IMR-90 (cell line): ENCODE measurements at regions not wholly inside any gene's neighbourhood (a gene's known extent, or its start where the extent isn't known, plus 50 kb on each side); places are given as distances from the start of the nearest gene placed in this dataset.

Source experiments
- ATAC-seq: fragments of 200-7000 bp; cut with Tn5 transposase; 2 replicates; pipeline ENCODE4 v1.9.1; 2020; ENCODE audit warnings: low read depth, mild to moderate bottlenecking, moderate library complexity
- BruUV-seq: library from RNA; stranded (reverse); fragments of 400-500 nt; replicated peaks from 2 replicates; lab custom pipeline; 2021; lab: Mats Ljungman, UMichigan
- CTCF ChIA-PET: fragments of 300-600 bp; formaldehyde crosslinking; extraction: SDS; loops from one replicate; lab custom pipeline; 2021; ENCODE audit warnings: antibody characterized with exemption; lab: Yijun Ruan, JAX
- POLR2A ChIA-PET: fragments of 300-600 bp; sonication (Branson Sonifier 250); formaldehyde crosslinking; loops from one replicate; lab custom pipeline; 2022; ENCODE audit warnings: antibody characterized with exemption; ENCODE audit not compliant: unreplicated experiment; lab: Charles Lee
- DNase-seq: peaks from one replicate; pipeline ENCODE4 v3.0.0; 2013
- H2AFZ ChIP-seq: replicated peaks from 2 replicates; pipeline ENCODE3; 2013; ENCODE audit warnings: low read length, mild to moderate bottlenecking; ENCODE audit not compliant: poor library complexity
- H2AK5ac ChIP-seq: 2 replicates; pipeline ENCODE4 v1.6.1; 2013; ENCODE audit warnings: low read depth, low read length, inconsistent platforms
- H2AK9ac ChIP-seq: replicated peaks from 2 replicates; pipeline ENCODE3; 2013; ENCODE audit warnings: mild to moderate bottlenecking, low read depth, low read length, moderate library complexity; ENCODE audit not compliant: poor library complexity
- H2BK120ac ChIP-seq: 2 replicates; pipeline ENCODE4 v1.6.1; 2013; ENCODE audit warnings: low read depth, low read length, inconsistent platforms
- H2BK15ac ChIP-seq: 3 replicates; pipeline ENCODE4 v1.6.1; 2013; ENCODE audit warnings: low read depth, low read length, inconsistent platforms
- H2BK20ac ChIP-seq: 2 replicates; pipeline ENCODE4 v1.6.1; 2013; ENCODE audit warnings: low read depth, mild to moderate bottlenecking, inconsistent platforms, low read length, moderate library complexity
- H2BK5ac ChIP-seq: 2 replicates; pipeline ENCODE4 v1.6.1; 2013; ENCODE audit warnings: mild to moderate bottlenecking, low read depth, low read length, inconsistent platforms; ENCODE audit not compliant: poor library complexity, severe bottlenecking
- H3K14ac ChIP-seq: replicated peaks from 2 replicates; pipeline ENCODE4 v1.6.1; 2013; ENCODE audit warnings: low read depth, low read length, inconsistent platforms
- H3K18ac ChIP-seq: 2 replicates; pipeline ENCODE4 v1.6.1; 2013; ENCODE audit warnings: low read depth, low read length, control low read depth
- H3K23ac ChIP-seq: 2 replicates; pipeline ENCODE4 v1.6.1; 2013; ENCODE audit warnings: low read depth, low read length, inconsistent platforms
- H3K27ac ChIP-seq: 2 replicates; pipeline ENCODE4 v1.5.1; 2013; ENCODE audit warnings: mild to moderate bottlenecking, control low read depth, low read length; ENCODE audit not compliant: insufficient read depth
- H3K27me3 ChIP-seq: 2 replicates; pipeline ENCODE4 v1.6.1; 2013; ENCODE audit warnings: low read length; ENCODE audit not compliant: control insufficient read depth, insufficient read depth
- H3K36me3 ChIP-seq: 2 replicates; pipeline ENCODE4 v1.6.1; 2013; ENCODE audit warnings: low read length, mixed read lengths; ENCODE audit not compliant: control insufficient read depth, insufficient read depth
- H3K4ac ChIP-seq: 2 replicates; pipeline ENCODE4 v1.6.1; 2013; ENCODE audit warnings: low read depth, low read length, inconsistent platforms
- H3K4me1 ChIP-seq: 2 replicates; pipeline ENCODE4 v1.6.1; 2013; ENCODE audit warnings: low read length, mixed read lengths; ENCODE audit not compliant: control insufficient read depth, insufficient read depth
- H3K4me2 ChIP-seq: 2 replicates; pipeline ENCODE4 v1.6.1; 2013; ENCODE audit warnings: low read depth, mild to moderate bottlenecking, control low read depth, low read length, moderate library complexity
- H3K4me3 ChIP-seq: 2 replicates; pipeline ENCODE4 v1.5.1; 2013; ENCODE audit warnings: low read depth, mild to moderate bottlenecking, control low read depth, low read length, moderate library complexity; ENCODE audit not compliant: insufficient read depth
- H3K56ac ChIP-seq: 2 replicates; pipeline ENCODE4 v1.6.1; 2013; ENCODE audit warnings: low read length, inconsistent platforms; ENCODE audit not compliant: insufficient read depth; ENCODE audit errors: extremely low read depth
- H3K79me1 ChIP-seq, 2 experiments: 2 replicates each; pipeline ENCODE4 v1.6.1; 2013; ENCODE audit warnings: low read length in 2 of 2, inconsistent platforms in 1 of 2, low read depth in 1 of 2
- H3K9ac ChIP-seq: 2 replicates; pipeline ENCODE4 v1.6.1; 2013; ENCODE audit warnings: low read depth, low read length, control low read depth
- H3K9me1 ChIP-seq: 2 replicates; pipeline ENCODE4 v1.6.1; 2013; ENCODE audit warnings: low read length, inconsistent platforms; ENCODE audit not compliant: insufficient read depth
- H3K9me3 ChIP-seq: 2 replicates; pipeline ENCODE4 v1.6.1; 2013; ENCODE audit warnings: low read length; ENCODE audit not compliant: control insufficient read depth, insufficient read depth
- H4K20me1 ChIP-seq: 2 replicates; pipeline ENCODE4 v1.6.1; 2013; ENCODE audit warnings: low read length, inconsistent platforms; ENCODE audit not compliant: insufficient read depth
- H4K5ac ChIP-seq: 2 replicates; pipeline ENCODE4 v1.6.1; 2013; ENCODE audit warnings: mild to moderate bottlenecking, low read depth, low read length, control low read depth
- H4K8ac ChIP-seq, 2 experiments: 2 replicates each; pipeline ENCODE4 v1.6.1; 2013; ENCODE audit warnings: low read depth in 2 of 2, low read length in 2 of 2, control low read depth in 1 of 2, inconsistent platforms in 1 of 2
- H4K91ac ChIP-seq: 2 replicates; pipeline ENCODE4 v1.6.1; 2013; ENCODE audit warnings: low read depth, low read length, inconsistent platforms; ENCODE audit not compliant: insufficient read depth
- BHLHE40 ChIP-seq: fragments of 150-350 bp; IDR thresholded peaks from 2 replicates; pipeline ENCODE4 v1.6.1; 2016; ENCODE audit warnings: mild to moderate bottlenecking, low read depth, low read length
- CEBPB ChIP-seq: IDR thresholded peaks from 2 replicates; pipeline ENCODE4 v1.6.1; 2012; ENCODE audit warnings: low read depth, low read length, improper control_type of control experiment
- CHD1 ChIP-seq: IDR thresholded peaks from 2 replicates; pipeline ENCODE4 v1.6.1; 2012; ENCODE audit warnings: low read depth, low read length, improper control_type of control experiment
- FOS ChIP-seq: fragments of 150-350 bp; IDR thresholded peaks from 2 replicates; pipeline ENCODE4 v1.6.1; 2016; ENCODE audit warnings: low read depth, low read length
- MAFK ChIP-seq: IDR thresholded peaks from 2 replicates; pipeline ENCODE4 v1.6.1; 2012; ENCODE audit warnings: low read depth, low read length, improper control_type of control experiment
- MAZ ChIP-seq: IDR thresholded peaks from 2 replicates; pipeline ENCODE4 v1.6.1; 2012; ENCODE audit warnings: low read depth, mild to moderate bottlenecking, low read length, improper control_type of control experiment, moderate library complexity, borderline replicate concordance
- MXI1 ChIP-seq: IDR thresholded peaks from 2 replicates; pipeline ENCODE4 v1.6.1; 2012; ENCODE audit warnings: low read depth, mild to moderate bottlenecking, low read length, moderate library complexity, borderline replicate concordance
- NFE2L2 ChIP-seq: fragments of 150-350 bp; IDR thresholded peaks from 2 replicates; pipeline ENCODE4 v1.6.1; 2016; ENCODE audit warnings: low read depth, mild to moderate bottlenecking, low read length
- POLR2A ChIP-seq: IDR thresholded peaks from 2 replicates; pipeline ENCODE4 v1.6.1; 2012; ENCODE audit warnings: mild to moderate bottlenecking, low read depth, low read length
- RAD21 ChIP-seq: IDR thresholded peaks from 2 replicates; pipeline ENCODE4 v1.6.1; 2012; ENCODE audit warnings: low read length, improper control_type of control experiment
- RCOR1 ChIP-seq: IDR thresholded peaks from 2 replicates; pipeline ENCODE4 v1.6.1; 2012; ENCODE audit warnings: mild to moderate bottlenecking, low read length, improper control_type of control experiment; ENCODE audit not compliant: insufficient replicate concordance
- RFX5 ChIP-seq: IDR thresholded peaks from 2 replicates; pipeline ENCODE4 v1.8.0; 2012; ENCODE audit warnings: low read depth, mild to moderate bottlenecking, low read length, moderate library complexity
- SMC3 ChIP-seq: fragments of 150-350 bp; IDR thresholded peaks from 2 replicates; pipeline ENCODE4 v1.6.1; 2016; ENCODE audit warnings: low read depth, mild to moderate bottlenecking, antibody characterized with exemption, low read length, moderate library complexity
- USF2 ChIP-seq: fragments of 150-350 bp; IDR thresholded peaks from 2 replicates; pipeline ENCODE4 v1.6.1; 2017; ENCODE audit warnings: mild to moderate bottlenecking, antibody characterized with exemption, low read length, low read depth
- WGBS, 2 experiments: methylation state at CpG; one replicate each; pipeline versions ENCODE4 v1.1.5 to v1.1.7; 2013; ENCODE audit warnings: missing lambda C conversion rate in 2 of 2; ENCODE audit not compliant: insufficient read length in 1 of 2; ENCODE audit errors: extremely low coverage in 2 of 2; 5-methylcytosine and 5-hydroxymethylcytosine counted together
- dilution Hi-C: fragments of 300-500 bp; cut with HindIII; formaldehyde crosslinking; loops from one replicate; pipeline ENCODE4 v1.14.3; 2018; ENCODE audit warnings: low sequenced_read_pairs; ENCODE audit not compliant: unreplicated experiment
- in situ Hi-C: fragments of 300-500 bp; cut with MboI; formaldehyde crosslinking; loops from 3 replicates; pipeline ENCODE4 v1.14.3; 2019; ENCODE audit warnings: low sequenced_read_pairs, inconsistent platforms, mixed read lengths
- intact Hi-C: fragments of 100-400 bp; cut with micrococcal nuclease; formaldehyde crosslinking; loops from 2 replicates; pipeline ENCODE4 v1.10.0; 2022
- TF ChIP-seq, protein P1 (sequence below): fragments of 150-350 bp; IDR thresholded peaks from 2 replicates; pipeline ENCODE4 v1.6.1; 2016; ENCODE audit warnings: low read depth, mild to moderate bottlenecking, low read length, moderate library complexity, borderline replicate concordance
- TF ChIP-seq, protein P2 (sequence below): conservative IDR thresholded peaks from 2 replicates; pipeline ENCODE4 v1.5.1; 2012; ENCODE audit warnings: mild to moderate bottlenecking, low read depth, low read length, improper control_type of control experiment

GRCh38 chr5:124550731-124551130, 195.7 kb downstream of the ZNF608 start:
- H2BK20ac ChIP-seq: no peak overlapping the region
- H2BK120ac ChIP-seq: no peak overlapping the region
- no peak for DNase-seq
- no peak overlapping the region for H4K5ac ChIP-seq
- H4K8ac ChIP-seq: no peak overlapping the region
- H3K4me1 ChIP-seq: no peaks in the 10 kb centered on the region
- no peak overlapping the region for H3K14ac ChIP-seq
- CTCF ChIA-PET: no interaction called here
- no peak overlapping the region for H2AFZ ChIP-seq
- no peak overlapping the region for H3K18ac ChIP-seq
- H3K36me3 ChIP-seq: no peaks in the 10 kb centered on the region
- no peak overlapping the region for H3K4ac ChIP-seq
- no peak overlapping the region for H2BK15ac ChIP-seq
- intact Hi-C loops: no loop called here
- H4K91ac ChIP-seq: no peak overlapping the region
- dilution Hi-C loops: no loop called here
- no peak overlapping the region for H2BK5ac ChIP-seq
- POLR2A ChIA-PET: no interaction called here
- no peak overlapping the region for H3K56ac ChIP-seq
- H3K9me3 ChIP-seq: no peaks in the 10 kb centered on the region
- no peak overlapping the region for H2AK9ac ChIP-seq
- no peak for ATAC-seq
- no peaks in the 10 kb centered on the region; the same call in 1 of the 2 replicates for H3K27me3 ChIP-seq
- no peaks in the 10 kb centered on the region for H3K9me1 ChIP-seq
- no peak overlapping the region for H2AK5ac ChIP-seq
- H3K23ac ChIP-seq: no peak overlapping the region
- H3K4me2 ChIP-seq: no peak overlapping the region
- H3K4me3 ChIP-seq: no peak overlapping the region
- H4K20me1 ChIP-seq: no peaks in the 10 kb centered on the region
- H3K27ac ChIP-seq: no peak overlapping the region
- BruUV-seq: no TSS peak
- H3K79me1 ChIP-seq: no peaks in the 10 kb centered on the region
- 80% methylated on average over 2 of the region's 3 CpGs; no CpG with 5 or more reads in 1 of the 2 experiments for WGBS, 2 experiments
- H3K9ac ChIP-seq: no peak overlapping the region
- in situ Hi-C loops: no loop called here
- TF ChIP-seq SMC3 (no peak), MAFK (no peak), CEBPB (no peak), RFX5 (no peak), BHLHE40 (no peak), CHD1 (no peak), USF2 (no peak), MAZ (no peak), NFE2L2 (no peak), RCOR1 (no peak), POLR2A (no peak), RAD21 (no peak), MXI1 (no peak), FOS (no peak)
- TF ChIP-seq, protein P1, sequence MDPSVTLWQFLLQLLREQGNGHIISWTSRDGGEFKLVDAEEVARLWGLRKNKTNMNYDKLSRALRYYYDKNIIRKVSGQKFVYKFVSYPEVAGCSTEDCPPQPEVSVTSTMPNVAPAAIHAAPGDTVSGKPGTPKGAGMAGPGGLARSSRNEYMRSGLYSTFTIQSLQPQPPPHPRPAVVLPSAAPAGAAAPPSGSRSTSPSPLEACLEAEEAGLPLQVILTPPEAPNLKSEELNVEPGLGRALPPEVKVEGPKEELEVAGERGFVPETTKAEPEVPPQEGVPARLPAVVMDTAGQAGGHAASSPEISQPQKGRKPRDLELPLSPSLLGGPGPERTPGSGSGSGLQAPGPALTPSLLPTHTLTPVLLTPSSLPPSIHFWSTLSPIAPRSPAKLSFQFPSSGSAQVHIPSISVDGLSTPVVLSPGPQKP: no peak
- TF ChIP-seq, protein P2, sequence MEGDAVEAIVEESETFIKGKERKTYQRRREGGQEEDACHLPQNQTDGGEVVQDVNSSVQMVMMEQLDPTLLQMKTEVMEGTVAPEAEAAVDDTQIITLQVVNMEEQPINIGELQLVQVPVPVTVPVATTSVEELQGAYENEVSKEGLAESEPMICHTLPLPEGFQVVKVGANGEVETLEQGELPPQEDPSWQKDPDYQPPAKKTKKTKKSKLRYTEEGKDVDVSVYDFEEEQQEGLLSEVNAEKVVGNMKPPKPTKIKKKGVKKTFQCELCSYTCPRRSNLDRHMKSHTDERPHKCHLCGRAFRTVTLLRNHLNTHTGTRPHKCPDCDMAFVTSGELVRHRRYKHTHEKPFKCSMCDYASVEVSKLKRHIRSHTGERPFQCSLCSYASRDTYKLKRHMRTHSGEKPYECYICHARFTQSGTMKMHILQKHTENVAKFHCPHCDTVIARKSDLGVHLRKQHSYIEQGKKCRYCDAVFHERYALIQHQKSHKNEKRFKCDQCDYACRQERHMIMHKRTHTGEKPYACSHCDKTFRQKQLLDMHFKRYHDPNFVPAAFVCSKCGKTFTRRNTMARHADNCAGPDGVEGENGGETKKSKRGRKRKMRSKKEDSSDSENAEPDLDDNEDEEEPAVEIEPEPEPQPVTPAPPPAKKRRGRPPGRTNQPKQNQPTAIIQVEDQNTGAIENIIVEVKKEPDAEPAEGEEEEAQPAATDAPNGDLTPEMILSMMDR: no peak
